ENCODE measurements at regions not wholly inside any gene's neighbourhood (a gene's known extent, or its start where the extent isn't known, plus 50 kb on each side); places are given as distances from the start of the nearest gene placed in this dataset.

- Histone ChIP-seq H3K9me3 (ENCODE audit: low read length) (no peaks in the 10 kb centered on the region), H3K9ac (ENCODE audit: low read length) (no peak overlapping the region), H3F3A (ENCODE audit: insufficient read depth, low read length) (no peaks in the 10 kb centered on the region), H4K20me1 (ENCODE audit: insufficient read depth, low read length) (no peaks in the 10 kb centered on the region), H3K79me2 (ENCODE audit: insufficient read depth, low read length) (no peaks in the 10 kb centered on the region), H2AFZ (ENCODE audit: low read length) (no peak overlapping the region), H3K27me3 (ENCODE audit: insufficient read depth, low read length) (no peaks in the 10 kb centered on the region), H3K9me2 (ENCODE audit: low read depth, low read length) (no peaks in the 10 kb centered on the region), H3K36me3 (ENCODE audit: insufficient read depth, low read length) (no peaks in the 10 kb centered on the region), H3K4me3 (ENCODE audit: low read depth, low read length, poor library complexity, severe bottlenecking) (no peak overlapping the region), H3K4me2 (ENCODE audit: low read length) (no peak overlapping the region), H3K4me1 (ENCODE audit: insufficient read depth, low read length, severe bottlenecking) (no peaks in the 10 kb centered on the region), H3K27ac (ENCODE audit: low read depth, low read length, poor library complexity, severe bottlenecking) (no peak overlapping the region)
- TF ChIP-seq EZH2 (IDR thresholded peaks at IDR 0.05; ENCODE audit: borderline replicate concordance, low read length) (no peak), CTCF (IDR thresholded peaks at IDR 0.05; ENCODE audit: low read length) (no peak)
Measured at GRCh38 chr12:73769337-73769736, 768.3 kb upstream of the ATXN7L3B start.

GRCh38 chr12:73798523-73798922 is 739.1 kb upstream of the ATXN7L3B start:
- TF ChIP-seq EZH2 (IDR thresholded peaks at IDR 0.05; ENCODE audit: borderline replicate concordance, low read length): no peak
- TF ChIP-seq CTCF (IDR thresholded peaks at IDR 0.05; ENCODE audit: low read length): no peak
- Histone ChIP-seq H3K79me2 (ENCODE audit: insufficient read depth, low read length) (no peaks in the 10 kb centered on the region), H3K9me3 (ENCODE audit: low read length) (0 out of 2 replicates have a peak, but pooled peaks cover 5% of the 10 kb centered on the region), H3F3A (ENCODE audit: insufficient read depth, low read length) (no peaks in the 10 kb centered on the region), H3K27me3 (ENCODE audit: insufficient read depth, low read length) (no peaks in the 10 kb centered on the region), H2AFZ (ENCODE audit: low read length) (no peak overlapping the region), H3K9ac (ENCODE audit: low read length) (no peak overlapping the region), H3K27ac (ENCODE audit: low read depth, low read length, poor library complexity, severe bottlenecking) (no peak overlapping the region), H3K4me3 (ENCODE audit: low read depth, low read length, poor library complexity, severe bottlenecking) (no peak overlapping the region), H3K36me3 (ENCODE audit: insufficient read depth, low read length) (no peaks in the 10 kb centered on the region), H3K9me2 (ENCODE audit: low read depth, low read length) (no peaks in the 10 kb centered on the region), H3K4me1 (ENCODE audit: insufficient read depth, low read length, severe bottlenecking) (no peaks in the 10 kb centered on the region), H4K20me1 (ENCODE audit: insufficient read depth, low read length) (no peaks in the 10 kb centered on the region), H3K4me2 (ENCODE audit: low read length) (no peak overlapping the region)

GRCh38 chr12:73815072-73815645 is 722.5 kb upstream of the ATXN7L3B start:
- Histone ChIP-seq H3K79me2 (ENCODE audit: insufficient read depth, low read length) (no peaks in the 10 kb centered on the region), H4K20me1 (ENCODE audit: insufficient read depth, low read length) (no peaks in the 10 kb centered on the region), H3K9ac (ENCODE audit: low read length) (no peak overlapping the region), H3F3A (ENCODE audit: insufficient read depth, low read length) (no peaks in the 10 kb centered on the region), H3K27me3 (ENCODE audit: insufficient read depth, low read length) (no peaks in the 10 kb centered on the region), H3K4me1 (ENCODE audit: insufficient read depth, low read length, severe bottlenecking) (no peaks in the 10 kb centered on the region), H3K27ac (ENCODE audit: low read depth, low read length, poor library complexity, severe bottlenecking) (no peak overlapping the region), H3K36me3 (ENCODE audit: insufficient read depth, low read length) (no peaks in the 10 kb centered on the region), H3K9me2 (ENCODE audit: low read depth, low read length) (no peaks in the 10 kb centered on the region), H3K4me3 (ENCODE audit: low read depth, low read length, poor library complexity, severe bottlenecking) (no peak overlapping the region), H3K9me3 (ENCODE audit: low read length) (no peaks in the 10 kb centered on the region), H3K4me2 (ENCODE audit: low read length) (no peak overlapping the region), H2AFZ (ENCODE audit: low read length) (no peak overlapping the region)
- no peak for TF ChIP-seq CTCF (IDR thresholded peaks at IDR 0.05; ENCODE audit: low read length)
- TF ChIP-seq EZH2 (IDR thresholded peaks at IDR 0.05; ENCODE audit: borderline replicate concordance, low read length): no peak

Data from OCI-LY1 (cell line).